Vagina (tissue), 2 donors: ENCODE measurements at regions not wholly inside any gene's neighbourhood (a gene's known extent, or its start where the extent isn't known, plus 50 kb on each side); places are given as distances from the start of the nearest gene placed in this dataset.
A peak's percentile ranks its signal among the peaks of the same experiment; 100 is the strongest.

ENCODE experiments used
- DNase-seq, 2 donors: peaks; one replicate each; pipeline ENCODE4 v3.0.0-alpha.2; 2017; ENCODE audit errors: extremely low spot score in 2 of 2
- H3K27ac ChIP-seq: fragments of 200-600 bp; sonication (generic); one replicate; pipeline ENCODE4 v1.5.1; 2019
- H3K27me3 ChIP-seq: fragments of 200-600 bp; sonication (generic); one replicate; pipeline ENCODE4 v1.5.1; 2019
- H3K36me3 ChIP-seq, 2 donors: fragments of 200-600 bp; sonication (generic); one replicate each; pipeline ENCODE4 v1.5.1; 2017 to 2019
- H3K4me1 ChIP-seq: fragments of 200-600 bp; sonication (generic); one replicate; pipeline ENCODE4 v1.5.1; 2019
- H3K4me3 ChIP-seq, 2 donors: fragments of 200-600 bp; sonication (generic); 1 replicate in 1 of 2; 2 replicates in 1 of 2; pipeline ENCODE4 v1.5.1; 2016 to 2019
- H3K9me3 ChIP-seq: fragments of 200-600 bp; sonication (generic); one replicate; pipeline ENCODE4 v1.5.1; 2019
- POLR2A ChIP-seq, 2 donors: fragments of 450-650 bp; IDR thresholded peaks; one replicate each; pipeline ENCODE4 v1.6.1; 2017; ENCODE audit warnings: antibody characterized with exemption in 2 of 2, mild to moderate bottlenecking in 2 of 2, moderate library complexity in 2 of 2
- POLR2AphosphoS5 ChIP-seq, 2 donors: sonication (generic); formaldehyde crosslinking; IDR thresholded peaks; one replicate each; pipeline ENCODE4 v1.9.0; 2017; ENCODE audit warnings: antibody characterized with exemption in 2 of 2, mild to moderate bottlenecking in 2 of 2, low read depth in 1 of 2; ENCODE audit not compliant: insufficient read depth in 1 of 2
- intact Hi-C: fragments of 100-400 bp; cut with DNase I; formaldehyde crosslinking; loops from one replicate; pipeline ENCODE4 v1.15.1; 2023
- TF ChIP-seq, protein P1 (sequence below), 3 experiments: fragments of 450-650 bp in 2 of 3; fragments of 200-600 bp in 1 of 3; sonication (generic) in 1 of 3; IDR thresholded peaks; one replicate each; pipeline ENCODE4 v1.5.1; 2017 to 2019; ENCODE audit warnings: antibody characterized with exemption in 3 of 3, mild to moderate bottlenecking in 2 of 3, moderate library complexity in 2 of 3

DNA sequence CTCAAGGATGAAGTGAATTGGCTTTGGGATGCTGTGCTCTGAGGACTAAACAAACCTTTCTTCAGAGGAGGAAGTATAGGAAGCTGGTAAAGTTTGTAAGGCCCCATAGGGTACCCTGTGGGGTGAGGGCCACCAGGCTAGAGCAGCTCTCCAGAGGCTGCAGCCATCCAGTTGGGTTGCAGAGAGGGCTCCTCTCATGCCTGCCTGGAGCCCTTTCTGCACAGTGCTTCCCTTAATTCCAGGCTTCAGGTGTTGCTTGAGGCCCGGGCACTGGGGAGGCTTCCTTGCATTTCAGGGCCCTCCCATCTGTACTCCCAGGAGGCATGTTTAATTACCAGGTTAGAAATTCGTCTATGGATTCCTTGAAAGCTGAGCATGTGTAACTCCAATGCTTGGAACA, 95.3 kb upstream of the FSTL4 start:
- Histone ChIP-seq H3K4me3 (no peak overlapping the region), H3K27ac (no peak overlapping the region), H3K9me3 (no peaks in the 10 kb centered on the region), H3K27me3 (no peaks in the 10 kb centered on the region), H3K4me1 (peaks cover 8% of the 10 kb centered on the region), H3K36me3 (no peaks in the 10 kb centered on the region)
- intact Hi-C loops = no loop called here
- DNase-seq = peak in 1 of 2 donors; percentile 72
- TF ChIP-seq POLR2AphosphoS5 (IDR thresholded peaks at IDR 0.05; ENCODE audit: insufficient read depth in 1 of 2, low read depth in 1 of 2) (no peak), POLR2A (IDR thresholded peaks at IDR 0.05) (no peak)
- TF ChIP-seq, protein P1, sequence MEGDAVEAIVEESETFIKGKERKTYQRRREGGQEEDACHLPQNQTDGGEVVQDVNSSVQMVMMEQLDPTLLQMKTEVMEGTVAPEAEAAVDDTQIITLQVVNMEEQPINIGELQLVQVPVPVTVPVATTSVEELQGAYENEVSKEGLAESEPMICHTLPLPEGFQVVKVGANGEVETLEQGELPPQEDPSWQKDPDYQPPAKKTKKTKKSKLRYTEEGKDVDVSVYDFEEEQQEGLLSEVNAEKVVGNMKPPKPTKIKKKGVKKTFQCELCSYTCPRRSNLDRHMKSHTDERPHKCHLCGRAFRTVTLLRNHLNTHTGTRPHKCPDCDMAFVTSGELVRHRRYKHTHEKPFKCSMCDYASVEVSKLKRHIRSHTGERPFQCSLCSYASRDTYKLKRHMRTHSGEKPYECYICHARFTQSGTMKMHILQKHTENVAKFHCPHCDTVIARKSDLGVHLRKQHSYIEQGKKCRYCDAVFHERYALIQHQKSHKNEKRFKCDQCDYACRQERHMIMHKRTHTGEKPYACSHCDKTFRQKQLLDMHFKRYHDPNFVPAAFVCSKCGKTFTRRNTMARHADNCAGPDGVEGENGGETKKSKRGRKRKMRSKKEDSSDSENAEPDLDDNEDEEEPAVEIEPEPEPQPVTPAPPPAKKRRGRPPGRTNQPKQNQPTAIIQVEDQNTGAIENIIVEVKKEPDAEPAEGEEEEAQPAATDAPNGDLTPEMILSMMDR (IDR thresholded peaks at IDR 0.05) = no peak

DNA sequence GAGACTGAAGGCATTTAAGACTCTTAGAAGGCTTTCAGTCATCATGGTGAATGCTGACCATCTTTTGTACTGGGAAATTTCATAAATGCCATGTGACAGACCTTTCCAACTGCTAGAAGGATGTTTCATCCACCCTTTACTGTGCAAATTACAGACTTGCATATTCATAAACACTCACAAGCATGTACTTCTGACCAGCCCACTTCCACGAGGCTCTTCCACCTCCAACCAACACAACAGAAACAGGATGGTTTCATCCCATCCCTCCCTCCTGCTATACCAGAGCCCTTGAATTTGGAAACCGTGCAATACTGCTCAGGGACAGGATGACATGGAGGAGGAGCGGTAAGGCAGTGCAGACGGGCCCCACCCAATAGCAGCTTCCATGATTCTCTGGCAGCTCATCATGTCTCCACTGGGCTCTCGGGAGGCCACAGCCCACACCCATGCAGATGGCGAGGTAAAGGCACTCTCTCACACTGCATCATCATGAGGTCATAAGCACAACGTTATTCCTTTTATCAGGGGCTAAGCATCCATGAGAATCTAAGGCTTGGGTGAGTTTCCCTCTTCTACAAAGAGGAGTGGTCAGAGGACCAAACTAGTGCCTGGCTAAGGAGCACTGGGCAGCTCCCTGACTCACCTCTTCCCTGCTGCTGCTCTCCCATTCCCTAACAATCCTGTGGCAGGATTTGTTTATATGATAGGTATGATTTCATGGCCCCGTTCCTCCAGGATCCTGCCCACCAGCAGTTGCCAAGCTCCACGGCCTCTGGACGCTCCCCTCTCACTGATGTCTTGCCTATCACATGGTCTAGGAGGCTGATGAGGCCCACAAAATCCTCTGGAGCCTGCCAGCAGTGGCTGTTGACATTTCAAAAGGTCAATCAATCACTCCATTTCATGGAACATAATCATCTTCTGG, 94.4 kb upstream of the FSTL4 start:
- no peak overlapping the region for H3K27ac ChIP-seq

DNA sequence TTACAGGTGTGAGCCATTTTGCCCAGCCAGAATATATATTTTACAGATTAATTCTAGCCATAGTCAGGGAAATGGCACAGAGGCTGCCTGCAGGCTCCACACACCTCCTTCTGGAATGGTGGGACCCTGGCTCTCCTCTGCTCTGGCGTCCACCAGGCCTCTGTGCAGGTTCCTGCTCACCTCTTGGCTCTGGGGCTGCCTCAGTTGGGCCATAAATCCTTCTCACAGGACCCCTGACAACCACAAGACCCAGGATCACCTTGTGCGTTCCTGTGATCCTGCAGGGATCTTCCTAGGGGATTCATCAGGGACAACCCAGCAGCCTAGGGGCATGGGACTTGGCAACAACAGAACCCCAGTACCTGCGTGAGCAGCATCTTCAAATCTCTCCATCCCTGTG, 93.0 kb upstream of the FSTL4 start:
- H3K4me1 ChIP-seq = peaks cover 8% of the 10 kb centered on the region
- no peaks in the 10 kb centered on the region for H3K27me3 ChIP-seq
- DNase-seq = peak in 1 of 2 donors; percentile 43
- no peak overlapping the region for H3K27ac ChIP-seq
- H3K36me3 ChIP-seq = no peaks in the 10 kb centered on the region
- TF ChIP-seq POLR2A (IDR thresholded peaks at IDR 0.05) (no peak), POLR2AphosphoS5 (IDR thresholded peaks at IDR 0.05; ENCODE audit: insufficient read depth in 1 of 2, low read depth in 1 of 2) (no peak)
- H3K9me3 ChIP-seq = no peaks in the 10 kb centered on the region
- intact Hi-C loops = no loop called here
- H3K4me3 ChIP-seq = no peak overlapping the region

More for the DNA sequence above, 94.4 kb upstream of the FSTL4 start:
- H3K36me3 ChIP-seq = no peaks in the 10 kb centered on the region
- H3K27me3 ChIP-seq = no peaks in the 10 kb centered on the region
- TF ChIP-seq, protein P1 (IDR thresholded peaks at IDR 0.05) = no peak
- no peak for TF ChIP-seq POLR2AphosphoS5 (IDR thresholded peaks at IDR 0.05; ENCODE audit: insufficient read depth in 1 of 2, low read depth in 1 of 2)
- TF ChIP-seq POLR2A (IDR thresholded peaks at IDR 0.05) = no peak
- H3K4me1 ChIP-seq = peaks cover 8% of the 10 kb centered on the region
- intact Hi-C loops = no loop called here
- H3K4me3 ChIP-seq = no peak overlapping the region
- DNase-seq = peak in 1 of 2 donors; percentile 85
- H3K9me3 ChIP-seq = no peaks in the 10 kb centered on the region

DNA sequence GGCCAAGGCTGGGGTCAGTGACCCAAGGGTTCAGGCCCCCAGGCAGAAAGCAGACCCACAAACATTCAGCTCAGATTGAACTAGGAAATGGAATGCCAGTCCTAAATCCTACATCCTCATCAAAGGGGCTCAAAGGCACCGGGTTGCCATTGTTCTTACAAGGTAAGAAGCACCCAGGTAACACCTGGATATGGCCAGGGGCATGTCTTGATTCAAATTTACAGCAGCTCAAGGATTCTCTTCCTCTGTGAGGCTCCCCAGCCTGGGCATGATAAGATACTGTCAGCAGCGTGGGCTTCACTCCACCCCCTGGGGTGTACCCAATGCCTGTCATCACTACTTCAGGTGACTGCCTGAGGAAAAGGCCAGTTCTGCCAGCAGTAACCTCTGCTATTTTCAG, 92.1 kb upstream of the FSTL4 start:
- TF ChIP-seq, protein P1 (IDR thresholded peaks at IDR 0.05) = no peak
- TF ChIP-seq POLR2A (IDR thresholded peaks at IDR 0.05) (no peak), POLR2AphosphoS5 (IDR thresholded peaks at IDR 0.05; ENCODE audit: insufficient read depth in 1 of 2, low read depth in 1 of 2) (no peak)
- no peaks in the 10 kb centered on the region for H3K27me3 ChIP-seq
- peaks cover 8% of the 10 kb centered on the region for H3K4me1 ChIP-seq
- H3K9me3 ChIP-seq = no peaks in the 10 kb centered on the region
- no peak overlapping the region for H3K27ac ChIP-seq
- intact Hi-C loops = no loop called here
- H3K4me3 ChIP-seq = no peak overlapping the region
- peak in 1 of 2 donors; percentile 82 for DNase-seq
- H3K36me3 ChIP-seq = no peaks in the 10 kb centered on the region

DNA sequence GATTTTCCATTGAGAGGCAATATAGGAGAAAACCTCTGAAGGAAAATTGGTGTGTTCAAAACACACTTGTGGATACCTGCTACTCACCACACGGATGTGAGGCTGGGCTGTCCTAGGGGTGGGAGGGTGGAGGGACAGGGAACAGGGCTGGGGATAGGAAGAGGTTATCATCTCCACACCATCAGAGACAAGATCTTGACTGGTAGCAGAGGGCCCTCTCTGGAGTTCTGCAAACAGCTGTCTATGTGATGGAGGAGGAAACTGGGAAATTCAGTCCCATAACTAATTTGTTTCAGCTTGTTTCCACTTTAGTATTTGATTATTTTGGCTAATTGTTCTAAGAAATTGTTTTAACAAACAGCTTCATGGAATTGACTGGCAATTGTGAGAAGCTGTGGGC, 91.6 kb upstream of the FSTL4 start:
- H3K4me1 ChIP-seq = peaks cover 6% of the 10 kb centered on the region

More for the DNA sequence above, 91.6 kb upstream of the FSTL4 start:
- Histone ChIP-seq H3K36me3 (no peaks in the 10 kb centered on the region), H3K9me3 (no peaks in the 10 kb centered on the region), H3K27ac (no peak overlapping the region), H3K4me3 (no peak overlapping the region), H3K27me3 (no peaks in the 10 kb centered on the region)
- intact Hi-C loops = no loop called here
- DNase-seq = no peak
- TF ChIP-seq, protein P1 (IDR thresholded peaks at IDR 0.05) = no peak
- no peak for TF ChIP-seq POLR2A (IDR thresholded peaks at IDR 0.05)
- no peak for TF ChIP-seq POLR2AphosphoS5 (IDR thresholded peaks at IDR 0.05; ENCODE audit: insufficient read depth in 1 of 2, low read depth in 1 of 2)
